Islet precursor cell (in vitro differentiated cells): ENCODE measurements at regions not wholly inside any gene's neighbourhood (a gene's known extent, or its start where the extent isn't known, plus 50 kb on each side); places are given as distances from the start of the nearest gene placed in this dataset.
"Not testable (repeated sequence)": the region's sequence is repeated elsewhere in the genome, so short reads cannot be mapped to it uniquely, and the experiment has no call there.

ENCODE experiments used
- DNase-seq: peaks from one replicate; pipeline ENCODE4 v3.0.0-alpha.2; 2018

GRCh38 chr6:6725468-6726209, 137.1 kb downstream of the LY86 start:
- DNase-seq, result no peak

- no peak for DNase-seq
Observed at GRCh38 chr6:6728169-6728941, 139.8 kb downstream of the LY86 start.

GRCh38 chr6:6729971-6730370, 141.5 kb downstream of the LY86 start:
- DNase-seq, result no peak

GRCh38 chr6:6730831-6731230, 142.3 kb downstream of the LY86 start:
- DNase-seq, result no peak

DNA sequence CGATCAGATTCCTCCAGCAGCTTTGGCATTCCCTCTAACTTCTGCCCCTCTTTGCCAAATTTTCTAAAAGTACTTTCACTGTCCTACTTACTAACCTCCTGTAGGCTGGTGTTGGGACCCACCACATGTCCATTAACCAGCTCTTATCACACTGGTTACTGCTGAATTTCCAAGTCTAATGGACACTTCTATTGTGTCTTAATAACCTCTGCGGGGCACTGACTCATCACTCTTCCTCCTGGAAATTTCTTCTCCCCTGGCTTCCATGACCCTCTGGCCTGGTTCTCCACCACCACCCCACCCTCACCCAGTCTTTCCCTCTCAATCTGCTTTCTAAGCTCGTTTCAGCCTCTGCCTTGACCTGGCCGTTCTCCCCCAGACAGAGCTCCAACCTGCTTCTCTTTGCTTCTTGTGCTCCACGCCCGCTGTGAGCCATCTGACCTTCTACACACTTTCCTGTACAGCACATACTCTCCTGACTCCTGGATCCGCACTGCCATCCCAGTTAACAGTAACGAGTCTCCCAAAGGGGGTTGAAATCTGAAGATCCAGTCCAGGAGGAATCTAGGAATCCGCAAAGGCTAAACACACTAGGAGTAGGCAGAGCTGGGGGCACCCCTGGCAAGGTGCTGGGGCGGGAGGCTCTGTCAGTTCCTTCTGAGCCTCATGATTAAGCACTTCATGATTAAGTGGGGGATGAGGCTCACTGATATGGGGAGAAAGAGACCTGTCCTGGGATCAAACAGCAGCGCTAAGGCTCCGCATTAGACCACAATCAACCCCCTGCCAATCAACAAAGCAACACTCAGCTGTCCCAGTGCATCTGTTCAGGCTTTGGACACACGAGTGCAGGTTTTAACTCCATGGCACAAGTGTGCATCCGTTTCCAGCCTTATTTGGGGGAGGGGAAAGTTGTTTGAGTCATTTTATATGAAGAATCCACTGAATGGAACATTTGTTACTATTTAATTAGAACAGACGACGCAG, 146.3 kb downstream of the LY86 start:
- DNase-seq, result peak; percentile 78

DNA sequence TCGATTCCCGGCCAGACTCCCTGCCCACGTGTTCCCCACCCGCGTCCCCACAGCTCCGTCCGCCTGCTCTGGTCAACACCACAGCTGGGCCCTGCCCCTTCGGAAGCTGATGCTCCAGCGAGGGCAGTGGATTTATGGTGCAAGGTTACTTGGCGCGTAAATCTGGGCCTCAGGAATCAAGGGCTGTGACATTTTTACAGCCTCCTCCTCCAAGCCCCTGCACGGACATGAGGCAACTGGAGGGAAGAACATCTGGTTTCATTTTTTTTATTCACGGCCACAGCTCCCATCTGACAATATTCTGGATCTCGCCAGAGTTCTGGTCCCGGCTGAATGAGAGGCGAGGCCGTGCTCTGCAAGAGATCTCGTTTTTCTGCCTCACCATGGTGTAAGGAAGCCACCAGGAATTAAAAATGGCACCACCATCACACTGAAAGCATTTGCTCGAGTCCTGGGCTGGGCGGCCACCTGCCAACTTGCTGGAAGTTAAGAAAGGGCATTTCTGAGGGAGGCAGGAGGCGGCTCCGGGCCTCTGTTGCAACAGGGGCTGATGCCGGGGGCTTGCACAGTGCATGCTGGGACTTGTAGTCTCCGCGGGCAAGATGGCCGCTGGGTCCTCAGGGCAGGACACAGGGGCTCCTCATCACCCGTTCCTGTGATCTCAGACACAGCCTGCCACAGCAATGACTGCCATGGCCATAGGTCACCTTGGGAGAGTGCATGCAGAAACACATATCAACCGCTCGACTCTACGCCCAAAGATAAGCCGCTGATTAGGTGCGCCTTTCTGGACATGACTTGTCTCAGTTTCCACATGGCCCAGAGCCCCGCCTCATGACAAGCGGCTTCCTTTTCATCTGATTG, 148.5 kb downstream of the LY86 start:
- no peak for DNase-seq

DNA sequence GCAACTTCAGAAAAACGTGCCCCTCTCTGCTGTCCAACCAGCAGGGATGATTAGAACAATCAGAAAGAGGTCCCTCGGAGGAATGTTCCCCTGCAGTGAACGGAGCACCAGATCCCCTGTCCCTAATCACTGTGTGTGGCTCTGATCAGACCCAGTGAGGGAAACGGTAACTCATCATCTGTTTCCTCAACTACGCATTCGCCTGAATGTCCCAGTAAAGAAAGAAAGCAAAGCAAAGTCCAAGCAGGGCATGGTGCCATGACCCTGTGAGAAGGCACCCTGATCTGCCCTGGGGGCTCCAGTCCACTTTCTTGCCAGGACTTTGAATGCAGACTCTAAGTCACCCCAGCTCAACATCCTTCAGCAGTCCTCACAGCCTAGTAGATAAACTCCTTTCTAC, 149.2 kb downstream of the LY86 start:
- DNase-seq, result no peak

DNA sequence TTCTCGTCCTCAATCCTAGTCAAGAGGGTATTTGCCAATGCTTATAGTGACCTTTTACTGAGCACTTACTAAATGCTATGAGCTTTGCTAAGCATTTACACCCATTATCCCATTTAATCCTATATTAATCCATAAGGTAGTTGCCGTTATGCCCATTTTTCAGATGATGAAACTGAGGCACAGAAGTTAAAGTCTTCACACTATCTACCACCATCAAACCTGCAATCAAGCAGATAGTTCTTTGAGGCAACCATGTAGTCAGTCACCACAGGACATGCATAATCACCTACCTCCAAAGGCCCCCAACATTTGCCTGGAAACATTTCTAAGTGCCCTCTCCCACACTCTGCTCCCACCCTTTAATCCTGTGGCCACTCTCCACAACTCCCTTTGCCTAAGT, 149.6 kb downstream of the LY86 start:
- DNase-seq, result no peak

GRCh38 chr6:6738922-6739716, 150.6 kb downstream of the LY86 start:
- DNase-seq, result no peak

- no peak for DNase-seq
Observed at GRCh38 chr6:6740595-6740994, 152.1 kb downstream of the LY86 start.

- DNase-seq, result peak; percentile 86
Observed at GRCh38 chr6:6741264-6741663, 152.7 kb downstream of the LY86 start.

DNA sequence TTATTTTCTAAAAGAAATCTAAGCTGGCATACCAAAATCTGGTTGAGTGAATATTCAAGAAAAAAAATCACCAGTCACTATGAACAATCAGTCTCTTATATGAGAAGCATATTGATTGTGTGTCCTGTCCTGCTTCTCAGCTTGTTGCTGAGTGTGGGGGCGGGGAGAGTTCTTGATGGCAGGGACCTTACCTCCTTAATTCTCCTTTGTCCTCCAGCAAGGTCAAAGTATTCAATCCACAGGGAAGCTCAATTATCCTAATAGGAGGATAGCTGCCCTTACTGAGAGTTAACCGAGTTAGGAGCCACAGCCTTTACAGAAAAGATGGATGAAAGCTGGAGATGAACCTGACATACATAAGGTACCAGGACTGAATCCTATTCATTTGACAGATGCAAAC, 154.0 kb downstream of the LY86 start:
- DNase-seq, result no peak

GRCh38 chr6:6744551-6744950, 156.0 kb downstream of the LY86 start:
- DNase-seq, result no peak

- not testable (repeated sequence) for DNase-seq
Observed at GRCh38 chr6:6745637-6746332, 157.3 kb downstream of the LY86 start.

- DNase-seq, result no peak
Observed at GRCh38 chr6:6746333-6746969, 157.9 kb downstream of the LY86 start.

DNA sequence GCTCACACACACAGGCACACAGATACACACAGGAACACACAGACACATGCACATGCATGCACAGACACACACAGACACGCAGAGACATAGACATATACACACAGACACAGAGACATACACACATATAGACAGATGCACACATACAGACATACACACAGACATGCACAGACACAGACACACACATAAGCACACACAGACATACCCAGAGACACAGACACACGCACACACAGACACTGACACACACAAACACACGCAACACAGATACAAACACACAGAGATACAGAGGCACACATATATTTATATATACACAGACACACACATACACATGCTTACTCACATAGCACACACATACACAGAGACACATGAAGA, 158.4 kb downstream of the LY86 start:
- no peak for DNase-seq

DNA sequence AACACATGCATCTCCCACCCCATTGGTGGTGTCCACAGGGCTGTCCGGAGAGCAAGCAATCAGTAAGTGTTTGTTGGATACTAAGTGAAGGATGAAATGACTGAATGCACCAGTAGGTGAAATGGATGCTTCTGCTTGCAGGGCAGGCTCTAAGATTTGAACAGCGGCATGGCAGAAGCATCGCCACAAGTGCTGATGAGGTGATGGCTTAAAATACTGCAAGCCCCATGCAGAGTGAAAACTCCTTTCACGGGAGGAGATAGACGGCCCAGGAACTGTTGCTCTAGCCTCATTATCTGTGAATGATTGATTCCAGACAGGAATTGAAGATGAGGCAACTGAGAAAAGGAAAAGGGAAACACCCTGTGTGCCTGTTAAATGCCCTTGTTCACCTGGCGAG, 158.9 kb downstream of the LY86 start:
- no peak for DNase-seq

DNA sequence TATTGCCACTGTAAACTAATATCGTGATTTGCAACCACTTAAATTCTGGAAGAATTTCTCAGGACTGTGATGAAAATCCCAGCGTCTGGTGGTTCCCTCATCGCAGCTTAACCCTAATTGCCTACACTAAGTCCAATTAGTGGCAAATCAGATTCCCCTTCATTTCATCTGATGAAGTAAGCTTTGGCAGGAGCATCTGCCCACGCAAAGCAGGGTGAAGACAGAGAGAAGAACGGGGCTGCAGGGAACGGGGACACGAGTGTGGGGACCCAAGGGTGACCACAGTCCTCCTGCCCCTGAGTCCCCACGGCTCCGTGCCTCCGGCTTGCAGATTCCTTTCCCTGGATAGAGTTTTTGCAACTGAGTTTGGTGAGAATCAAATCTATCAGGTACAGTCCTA, 159.5 kb downstream of the LY86 start:
- DNase-seq, result no peak

DNA sequence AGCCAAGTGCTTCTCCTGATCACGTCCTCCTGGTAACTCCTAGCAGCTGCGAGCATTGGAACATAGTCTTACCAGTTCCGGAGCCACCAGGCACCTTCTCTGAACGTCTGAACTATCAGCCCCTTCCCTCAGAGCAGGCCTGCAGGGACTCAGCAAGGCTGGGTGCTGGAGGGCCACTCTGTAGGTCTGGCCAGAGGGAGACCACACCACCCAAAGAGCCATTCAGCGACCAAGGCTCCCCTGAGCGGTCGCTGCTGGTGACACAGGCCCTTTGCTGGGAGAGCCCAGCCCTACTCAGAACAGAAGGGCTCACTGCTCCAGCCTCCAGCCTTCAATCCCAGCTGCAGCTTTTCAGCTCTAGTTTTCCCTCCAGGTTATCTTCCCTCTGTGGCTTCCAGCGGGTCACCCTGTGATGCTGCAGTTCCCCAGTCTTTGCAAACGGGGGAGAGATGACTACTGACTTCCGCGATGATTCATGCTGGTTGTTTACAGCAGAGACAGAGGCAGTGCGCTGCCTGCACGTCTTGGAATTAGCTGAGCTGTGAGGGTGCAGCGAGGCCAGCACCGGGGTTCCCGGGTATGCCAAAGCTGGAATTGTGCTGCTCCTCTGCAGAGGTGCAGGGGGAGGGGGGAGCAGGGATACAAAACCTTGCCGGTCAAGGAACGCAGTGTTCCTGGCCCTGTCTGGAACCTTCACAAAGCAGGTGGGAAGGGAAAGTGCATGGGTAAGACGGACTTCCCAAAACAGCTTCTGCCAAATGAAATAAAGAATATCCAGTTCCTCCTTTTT, 161.4 kb downstream of the LY86 start:
- peak; percentile 92 for DNase-seq
